MM.1S (cell line): ENCODE measurements at regions not wholly inside any gene's neighbourhood (a gene's known extent, or its start where the extent isn't known, plus 50 kb on each side); places are given as distances from the start of the nearest gene placed in this dataset.

Experiments used
- DNase-seq: peaks from one replicate; pipeline ENCODE4 v3.0.0-alpha.2; 2015
- H2AFZ ChIP-seq: fragments of 300-600 bp; sonication (generic); 2 replicates; pipeline ENCODE4 v1.6.0; 2016; ENCODE audit warnings: antibody characterized with exemption, low read length
- H3F3A ChIP-seq: fragments of 300-600 bp; sonication (generic); 2 replicates; pipeline ENCODE4 v1.6.1; 2016; ENCODE audit warnings: mild to moderate bottlenecking, antibody characterized with exemption, low read length, moderate library complexity, mixed read lengths; ENCODE audit not compliant: insufficient read depth
- H3K27ac ChIP-seq: fragments of 300-600 bp; sonication (generic); 2 replicates; pipeline ENCODE4 v1.5.1; 2016; ENCODE audit warnings: mild to moderate bottlenecking, low read length
- H3K27me3 ChIP-seq: fragments of 300-600 bp; sonication (generic); replicated peaks from 2 replicates; pipeline ENCODE4 v1.6.0; 2016; ENCODE audit warnings: low read length; ENCODE audit not compliant: insufficient read depth
- H3K36me3 ChIP-seq: fragments of 300-600 bp; sonication (generic); replicated peaks from 2 replicates; pipeline ENCODE4 v1.6.1; 2016; ENCODE audit warnings: mild to moderate bottlenecking, low read length, mixed read lengths; ENCODE audit not compliant: insufficient read depth
- H3K4me1 ChIP-seq: fragments of 300-600 bp; sonication (generic); 2 replicates; pipeline ENCODE4 v1.6.1; 2016; ENCODE audit warnings: low read length, mixed read lengths
- H3K4me2 ChIP-seq: fragments of 300-600 bp; sonication (generic); 2 replicates; pipeline ENCODE4 v1.6.0; 2016; ENCODE audit warnings: low read depth, low read length
- H3K4me3 ChIP-seq: fragments of 300-600 bp; sonication (generic); 2 replicates; pipeline ENCODE4 v1.5.1; 2016; ENCODE audit warnings: low read length, mixed read lengths
- H3K79me2 ChIP-seq: fragments of 300-600 bp; sonication (generic); 2 replicates; pipeline ENCODE4 v1.6.1; 2016; ENCODE audit warnings: mixed run types, low read length, mixed read lengths
- H3K9ac ChIP-seq: fragments of 300-600 bp; sonication (generic); 2 replicates; pipeline ENCODE4 v1.6.1; 2016; ENCODE audit warnings: low read length, mixed read lengths
- H3K9me2 ChIP-seq: fragments of 300-600 bp; sonication (generic); replicated peaks from 2 replicates; pipeline ENCODE4 v1.6.1; 2016; ENCODE audit warnings: mild to moderate bottlenecking, low read length, mixed read lengths; ENCODE audit not compliant: insufficient read depth
- H3K9me3 ChIP-seq: fragments of 300-600 bp; sonication (generic); replicated peaks from 2 replicates; pipeline ENCODE4 v1.6.1; 2016; ENCODE audit warnings: mild to moderate bottlenecking, low read length, mixed read lengths; ENCODE audit not compliant: insufficient read depth
- H4K20me1 ChIP-seq: fragments of 300-600 bp; sonication (generic); 2 replicates; pipeline ENCODE4 v1.6.1; 2016; ENCODE audit warnings: mild to moderate bottlenecking, low read length, moderate library complexity, mixed read lengths; ENCODE audit not compliant: insufficient read depth
- CTCF ChIP-seq: fragments of 300-600 bp; sonication (generic); IDR thresholded peaks from 2 replicates; pipeline ENCODE4 v1.5.1; 2016; ENCODE audit warnings: antibody characterized with exemption, low read length, mixed read lengths
- EZH2 ChIP-seq: fragments of 300-600 bp; sonication (generic); optimal IDR thresholded peaks from 2 replicates; pipeline ENCODE3; 2017; ENCODE audit warnings: low read depth, mild to moderate bottlenecking, antibody characterized with exemption, low read length, mixed read lengths
- EZH2phosphoT487 ChIP-seq: fragments of 300-600 bp; sonication (generic); IDR thresholded peaks from 2 replicates; pipeline ENCODE4 v1.6.1; 2018; ENCODE audit warnings: antibody characterized with exemption, low read length

- no peak for TF ChIP-seq EZH2
- TF ChIP-seq EZH2phosphoT487, result no peak
- TF ChIP-seq CTCF, result no peak
- H4K20me1 ChIP-seq, result no peaks in the 10 kb centered on the region
- H3K9me2 ChIP-seq, result no peaks in the 10 kb centered on the region
- H2AFZ ChIP-seq, result no peak overlapping the region
- no peak overlapping the region for H3K27ac ChIP-seq
- no peak for DNase-seq
- no peak overlapping the region for H3K4me2 ChIP-seq
- peaks cover 12% of the 10 kb centered on the region for H3K4me1 ChIP-seq
- no peaks in the 10 kb centered on the region for H3F3A ChIP-seq
- no peaks in the 10 kb centered on the region for H3K36me3 ChIP-seq
- H3K9ac ChIP-seq, result no peak overlapping the region
- no peaks in the 10 kb centered on the region for H3K27me3 ChIP-seq
- H3K9me3 ChIP-seq, result no peaks in the 10 kb centered on the region
- H3K4me3 ChIP-seq, result no peak overlapping the region
- no peaks in the 10 kb centered on the region for H3K79me2 ChIP-seq
Observed at GRCh38 chr2:181366675-181367175, 90.5 kb upstream of the ITGA4 start.

- H3K36me3 ChIP-seq, result no peaks in the 10 kb centered on the region
- no peak for DNase-seq
- H2AFZ ChIP-seq, result no peak overlapping the region
- H3K9me3 ChIP-seq, result no peaks in the 10 kb centered on the region
- H3K9ac ChIP-seq, result no peak overlapping the region
- no peaks in the 10 kb centered on the region for H3K27me3 ChIP-seq
- peaks cover 17% of the 10 kb centered on the region for H3K4me1 ChIP-seq
- no peaks in the 10 kb centered on the region for H3F3A ChIP-seq
- TF ChIP-seq EZH2phosphoT487 (no peak), EZH2 (no peak)
- no peak overlapping the region for H3K4me2 ChIP-seq
- H3K79me2 ChIP-seq, result no peaks in the 10 kb centered on the region
- no peaks in the 10 kb centered on the region for H4K20me1 ChIP-seq
- no peaks in the 10 kb centered on the region for H3K9me2 ChIP-seq
- H3K27ac ChIP-seq, result no peak overlapping the region
- no peak overlapping the region for H3K4me3 ChIP-seq
Observed at GRCh38 chr2:181367411-181367810, 89.8 kb upstream of the ITGA4 start.

- no peaks in the 10 kb centered on the region for H3K9me3 ChIP-seq
- no peak overlapping the region for H3K27ac ChIP-seq
- H3K4me3 ChIP-seq, result no peak overlapping the region
- no peaks in the 10 kb centered on the region for H3F3A ChIP-seq
- H3K9ac ChIP-seq, result no peak overlapping the region
- H4K20me1 ChIP-seq, result no peaks in the 10 kb centered on the region
- H3K36me3 ChIP-seq, result no peaks in the 10 kb centered on the region
- peaks cover 15% of the 10 kb centered on the region for H3K4me1 ChIP-seq
- TF ChIP-seq CTCF (no peak), EZH2phosphoT487 (no peak), EZH2 (no peak)
- DNase-seq, result no peak
- no peaks in the 10 kb centered on the region for H3K27me3 ChIP-seq
- no peaks in the 10 kb centered on the region for H3K9me2 ChIP-seq
- no peak overlapping the region for H3K4me2 ChIP-seq
- H3K79me2 ChIP-seq, result no peaks in the 10 kb centered on the region
- H2AFZ ChIP-seq, result no peak overlapping the region
Observed at GRCh38 chr2:181367906-181368435, 89.2 kb upstream of the ITGA4 start.

- no peaks in the 10 kb centered on the region for H4K20me1 ChIP-seq
- no peak overlapping the region for H2AFZ ChIP-seq
- no peak overlapping the region for H3K4me2 ChIP-seq
- H3K79me2 ChIP-seq, result no peaks in the 10 kb centered on the region
- no peaks in the 10 kb centered on the region for H3K36me3 ChIP-seq
- no peak overlapping the region for H3K27ac ChIP-seq
- H3K4me1 ChIP-seq, result peaks cover 15% of the 10 kb centered on the region
- no peak overlapping the region for H3K4me3 ChIP-seq
- H3K27me3 ChIP-seq, result no peaks in the 10 kb centered on the region
- no peak overlapping the region for H3K9ac ChIP-seq
- H3K9me3 ChIP-seq, result no peaks in the 10 kb centered on the region
- no peak for TF ChIP-seq EZH2
- TF ChIP-seq CTCF, result no peak
- TF ChIP-seq EZH2phosphoT487, result no peak
- no peaks in the 10 kb centered on the region for H3K9me2 ChIP-seq
- DNase-seq, result no peak
- no peaks in the 10 kb centered on the region for H3F3A ChIP-seq
Observed at GRCh38 chr2:181370126-181370525, 87.1 kb upstream of the ITGA4 start.
